ENCODE measurements at regions not wholly inside any gene's neighbourhood (a gene's known extent, or its start where the extent isn't known, plus 50 kb on each side); places are given as distances from the start of the nearest gene placed in this dataset.

- DNase-seq (ENCODE audit: low read depth): no peak
Observed at GRCh38 chr22:22039286-22040074, 56.9 kb upstream of the TOP3B start.

GRCh38 chr22:22038178-22038880 lies 55.7 kb upstream of the TOP3B start:
- DNase-seq (ENCODE audit: low read depth): no peak

GRCh38 chr22:22037740-22038139 lies 55.2 kb upstream of the TOP3B start:
- no peak for DNase-seq (ENCODE audit: low read depth)

DNA sequence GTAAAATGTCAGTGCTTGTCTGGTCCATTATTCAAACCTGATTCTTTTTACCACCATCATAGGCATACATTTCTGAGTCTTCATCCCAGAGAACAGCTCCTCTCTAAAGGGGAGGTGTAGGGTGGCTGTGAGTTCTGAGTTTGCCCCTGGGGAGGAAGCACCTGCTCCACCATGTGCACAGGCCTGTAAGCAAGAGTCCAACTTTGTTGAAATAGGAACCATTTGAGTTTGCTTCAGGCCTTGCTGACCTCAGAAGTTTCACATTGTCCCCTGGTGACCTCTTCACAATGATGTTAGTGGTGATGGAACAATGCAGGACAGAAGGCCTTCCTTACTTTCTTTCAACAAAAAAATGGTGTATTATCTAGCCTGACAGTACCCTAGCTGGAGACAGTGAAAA lies 54.6 kb upstream of the TOP3B start:
- no peak for DNase-seq (ENCODE audit: low read depth)

DNA sequence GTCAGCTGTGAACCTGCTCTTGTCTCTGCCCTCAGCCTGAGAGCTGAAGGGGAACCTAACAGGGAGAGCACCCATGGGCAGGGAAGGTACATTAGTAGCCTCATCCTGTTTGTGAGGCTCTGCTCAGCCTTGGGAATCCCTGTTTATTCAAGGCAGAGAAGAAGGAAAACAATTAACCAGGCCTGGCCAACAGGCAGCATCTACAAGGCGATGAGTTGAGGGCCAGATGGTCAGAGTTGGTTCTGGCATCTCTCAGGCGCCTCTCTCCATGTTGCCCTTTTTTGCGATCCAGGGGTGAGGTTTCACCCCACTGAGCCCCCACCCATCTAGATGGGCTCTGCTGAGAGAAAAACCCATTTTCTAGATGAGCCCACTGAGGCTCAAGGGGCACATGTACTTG lies 54.0 kb upstream of the TOP3B start:
- no peak for DNase-seq (ENCODE audit: low read depth)

- DNase-seq (ENCODE audit: low read depth): no peak
Observed at GRCh38 chr22:22035771-22036314, 53.3 kb upstream of the TOP3B start.

GRCh38 chr22:22035203-22035602 lies 52.6 kb upstream of the TOP3B start:
- DNase-seq (ENCODE audit: low read depth): no peak

DNA sequence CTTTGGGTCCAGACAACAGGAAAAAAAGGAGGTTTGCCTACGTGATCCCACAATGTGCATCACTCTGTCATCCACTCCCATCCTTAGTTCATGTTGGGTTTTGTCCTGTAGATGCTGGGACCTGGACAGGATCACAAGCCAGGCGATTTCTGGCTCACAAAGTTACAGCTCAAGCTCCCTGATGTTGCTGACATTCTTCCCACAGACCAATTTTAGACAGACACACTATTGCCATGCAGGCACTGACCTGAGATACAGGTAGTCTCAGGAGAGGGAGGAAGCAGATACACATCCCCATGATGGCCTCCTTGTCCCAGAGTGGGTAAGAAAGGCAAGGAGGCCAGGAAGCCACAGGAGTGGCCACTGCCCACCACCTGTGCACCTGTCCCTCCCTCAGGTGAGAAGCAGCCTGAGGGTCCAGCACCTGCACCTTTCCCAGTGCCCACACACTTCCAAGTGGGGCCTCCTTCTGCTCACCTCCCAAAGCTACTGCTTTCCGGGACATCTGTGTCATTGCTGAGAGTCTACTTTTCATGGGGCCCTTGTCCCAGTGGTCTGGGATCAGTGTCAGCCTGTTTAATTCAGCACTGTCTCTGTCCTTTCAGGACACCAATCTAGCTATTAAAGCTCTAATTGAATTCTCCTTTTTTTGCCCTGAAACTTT lies 52.0 kb upstream of the TOP3B start:
- no peak for DNase-seq (ENCODE audit: low read depth)

GRCh38 chr22:22033803-22034468 lies 51.3 kb upstream of the TOP3B start:
- DNase-seq (ENCODE audit: low read depth): no peak

DNA sequence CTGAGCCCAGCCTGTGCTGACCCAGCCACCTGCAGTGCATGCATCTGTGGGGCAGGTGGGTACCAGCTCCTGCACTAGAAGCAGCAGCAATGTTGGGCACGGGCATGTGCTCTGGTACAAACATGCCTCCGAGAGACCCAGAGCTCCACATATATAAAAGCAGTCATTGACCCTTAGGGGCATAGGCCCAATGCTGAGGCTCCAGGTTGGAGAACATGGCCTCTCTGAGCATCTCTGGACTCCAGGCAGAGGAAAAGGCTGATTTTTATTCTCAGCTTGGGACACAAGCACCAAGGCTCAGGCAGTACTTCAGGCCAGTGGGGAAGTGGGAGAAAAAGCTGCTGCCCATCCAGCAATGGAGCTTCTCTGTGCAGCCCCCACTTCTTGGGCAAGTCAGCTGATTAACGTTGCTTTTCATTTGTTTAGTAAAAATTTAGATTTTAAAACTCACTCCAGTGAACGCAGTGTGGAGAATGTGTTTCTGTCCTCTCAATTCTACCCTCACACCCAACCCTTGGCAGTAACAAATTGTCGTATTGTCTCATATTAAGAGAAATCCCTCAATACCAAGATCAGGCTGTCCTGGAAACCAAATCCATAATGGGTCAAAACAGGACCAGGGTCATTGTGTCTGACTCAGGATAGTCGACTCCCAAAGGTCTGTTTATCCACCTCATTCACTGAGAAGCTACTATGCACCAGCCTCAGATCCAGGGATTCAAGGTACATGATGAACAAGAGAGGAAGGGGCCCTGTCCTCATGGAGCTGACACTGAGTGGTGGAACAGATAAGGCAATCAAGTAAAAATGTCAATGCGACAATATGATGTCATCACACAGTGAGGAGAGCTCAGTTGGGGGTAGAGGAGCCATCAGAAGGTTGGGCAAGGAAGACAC lies 50.6 kb upstream of the TOP3B start:
- no peak for DNase-seq (ENCODE audit: low read depth)

- DNase-seq (ENCODE audit: low read depth): no peak
Observed at GRCh38 chr22:22032099-22032905, 49.7 kb upstream of the TOP3B start.
